GM18873 (cell line): ENCODE measurements at regions not wholly inside any gene's neighbourhood (a gene's known extent, or its start where the extent isn't known, plus 50 kb on each side); places are given as distances from the start of the nearest gene placed in this dataset.

Experiments
- ATAC-seq: cut with Tn5 transposase; IDR thresholded peaks from one replicate; pipeline ENCODE4 v1.9.1; 2021; ENCODE audit warnings: mild to moderate bottlenecking, moderate library complexity, moderate number of reproducible peaks; ENCODE audit not compliant: unreplicated experiment, low FRiP score

- ATAC-seq = no peak
Observed at GRCh38 chr17:14699574-14700185, 398.8 kb downstream of the HS3ST3B1 start.

DNA sequence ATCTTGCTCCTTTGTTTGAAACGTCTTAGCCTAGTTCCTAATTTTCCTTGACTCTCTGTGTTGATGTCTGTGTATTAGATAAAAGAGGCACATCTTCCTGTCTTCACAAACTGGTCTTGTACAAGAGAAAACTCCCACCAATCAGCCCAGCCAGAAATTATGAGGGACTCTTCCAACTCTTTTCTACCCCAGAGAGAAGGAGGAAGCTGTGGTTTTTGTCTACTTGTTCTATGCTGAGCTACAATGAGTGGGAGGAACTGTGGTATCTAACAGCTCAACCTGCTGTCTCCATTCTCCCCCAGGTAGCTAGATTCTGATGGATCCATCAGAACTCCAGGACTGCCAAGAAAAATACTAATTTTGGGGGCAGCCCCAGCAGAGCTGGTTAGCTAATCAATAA lies 392.5 kb downstream of the HS3ST3B1 start:
- ATAC-seq = no peak

- ATAC-seq = no peak
Observed at GRCh38 chr17:14690704-14691103, 389.8 kb downstream of the HS3ST3B1 start.

- no peak for ATAC-seq
Observed at GRCh38 chr17:14688134-14688533, 387.3 kb downstream of the HS3ST3B1 start.

DNA sequence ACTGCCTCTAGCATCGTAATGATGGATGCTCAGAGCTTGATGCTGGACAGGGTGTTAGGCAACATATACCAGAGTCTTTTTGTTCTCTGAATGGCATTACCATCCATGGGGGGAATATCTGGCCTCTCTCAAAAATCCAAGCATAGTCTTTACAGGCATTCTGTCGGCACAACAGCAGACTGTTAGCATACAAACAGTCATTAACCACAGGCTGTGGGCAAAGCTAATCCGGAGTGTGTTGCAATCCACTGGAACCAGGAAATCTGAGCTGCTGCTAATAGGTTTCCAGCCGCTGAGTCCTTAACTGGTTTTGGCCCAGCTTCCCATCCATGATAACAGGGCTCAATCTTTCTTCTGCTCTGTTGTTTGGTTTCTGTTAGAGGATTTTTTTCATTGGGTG lies 371.9 kb downstream of the HS3ST3B1 start:
- no peak for ATAC-seq

DNA sequence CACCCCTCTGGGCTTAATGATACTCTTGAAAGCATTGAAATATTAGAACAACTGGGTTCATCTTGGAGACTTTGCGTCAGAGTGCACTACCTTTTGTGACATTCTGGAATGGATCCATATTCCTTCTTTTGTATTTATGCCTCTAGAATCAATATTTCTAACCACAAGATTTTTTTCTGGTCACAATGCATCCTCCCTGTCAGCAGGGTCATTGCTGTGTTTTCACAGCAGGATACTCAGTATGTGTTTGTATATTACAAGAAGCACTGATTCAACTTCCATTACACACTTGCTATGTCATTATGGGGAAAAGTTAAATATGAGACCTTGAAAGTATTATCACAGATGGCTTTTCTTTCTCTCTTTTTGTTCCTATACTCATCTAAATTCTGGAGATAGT lies 370.0 kb downstream of the HS3ST3B1 start:
- no peak for ATAC-seq

- no peak for ATAC-seq
Observed at GRCh38 chr17:14664511-14664910, 363.6 kb downstream of the HS3ST3B1 start.

- no peak for ATAC-seq
Observed at GRCh38 chr17:14641117-14641516, 340.2 kb downstream of the HS3ST3B1 start.

GRCh38 chr17:14637260-14637659 lies 336.4 kb downstream of the HS3ST3B1 start:
- ATAC-seq = no peak

GRCh38 chr17:14630621-14631020 lies 329.7 kb downstream of the HS3ST3B1 start:
- ATAC-seq = no peak

DNA sequence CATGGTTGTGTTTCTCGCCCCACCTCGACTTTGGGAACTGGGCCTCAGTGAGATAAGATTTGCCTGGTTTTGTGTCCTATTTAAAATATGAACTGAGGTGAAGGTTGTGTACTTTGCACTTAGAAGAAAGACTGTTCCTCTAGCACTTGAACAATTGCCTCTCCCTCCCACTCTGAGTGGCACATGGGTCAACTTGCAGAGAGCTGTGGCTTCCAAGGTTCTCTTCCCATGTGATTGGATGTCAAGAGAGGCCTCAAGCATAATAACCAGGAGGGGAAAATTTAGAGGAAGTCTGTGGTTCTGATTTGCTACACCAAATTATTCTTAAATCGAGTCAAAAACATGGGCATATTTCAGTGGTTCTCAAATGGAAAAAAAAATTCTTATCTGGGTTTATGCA lies 329.2 kb downstream of the HS3ST3B1 start:
- ATAC-seq = no peak

DNA sequence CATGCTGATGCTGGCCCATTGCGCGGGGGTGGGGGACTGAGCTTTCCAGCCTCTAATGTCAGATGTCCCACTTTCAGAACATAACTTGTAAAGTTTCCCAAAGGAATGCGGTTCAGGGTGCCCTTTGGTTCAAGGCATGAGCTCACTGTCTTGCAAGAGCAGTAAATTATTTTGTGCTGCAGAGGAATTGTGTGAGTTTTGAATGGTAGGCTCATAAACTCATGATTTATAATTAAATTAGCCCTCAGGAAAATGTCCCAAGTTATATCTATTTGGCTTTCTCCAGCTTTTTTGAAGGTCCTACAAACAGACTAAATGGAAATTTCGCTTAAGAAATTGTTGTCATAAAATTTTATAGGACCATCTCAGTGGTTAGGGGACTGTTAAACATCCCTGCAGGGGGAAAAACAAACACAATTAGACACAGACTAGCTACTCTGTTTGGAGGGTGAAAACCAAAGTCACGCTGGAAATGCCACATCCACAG lies 321.8 kb downstream of the HS3ST3B1 start:
- no peak for ATAC-seq

DNA sequence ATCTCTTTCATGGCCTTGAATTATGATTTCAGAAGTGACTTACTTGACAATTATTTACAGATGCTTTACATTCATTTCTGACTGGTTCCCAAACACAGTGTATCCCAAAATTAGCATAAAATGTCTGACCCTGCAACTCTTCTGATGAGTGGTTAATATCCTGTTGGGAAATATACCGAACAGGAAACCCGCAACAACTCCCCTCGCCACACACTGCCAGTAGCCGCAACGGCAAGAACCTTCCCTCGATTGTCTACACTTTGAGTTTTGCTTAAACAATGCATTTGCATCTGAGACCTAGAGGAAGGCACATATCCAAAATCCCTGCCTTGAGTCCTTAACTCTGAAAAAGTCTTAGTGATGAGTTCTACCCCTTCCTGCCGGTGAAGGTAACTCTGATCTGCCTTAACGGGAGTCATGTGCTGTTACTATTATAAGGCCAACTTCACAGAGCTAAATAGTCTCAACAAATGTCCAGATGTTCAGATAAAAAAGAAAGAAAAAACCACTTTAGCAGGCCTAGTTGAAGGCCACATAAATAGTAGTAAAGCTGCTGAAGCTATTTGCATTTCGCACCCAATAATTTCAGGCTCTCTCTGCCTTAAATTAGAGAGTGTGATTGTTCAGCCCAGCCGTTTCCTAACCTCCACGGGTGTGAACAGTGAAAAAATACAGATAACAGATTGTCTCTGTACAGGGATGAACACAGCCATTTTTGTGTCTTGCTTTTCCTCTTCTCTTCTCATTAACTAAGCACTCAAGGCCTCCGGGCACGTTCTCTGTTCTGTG lies 321.1 kb downstream of the HS3ST3B1 start:
- no peak for ATAC-seq

DNA sequence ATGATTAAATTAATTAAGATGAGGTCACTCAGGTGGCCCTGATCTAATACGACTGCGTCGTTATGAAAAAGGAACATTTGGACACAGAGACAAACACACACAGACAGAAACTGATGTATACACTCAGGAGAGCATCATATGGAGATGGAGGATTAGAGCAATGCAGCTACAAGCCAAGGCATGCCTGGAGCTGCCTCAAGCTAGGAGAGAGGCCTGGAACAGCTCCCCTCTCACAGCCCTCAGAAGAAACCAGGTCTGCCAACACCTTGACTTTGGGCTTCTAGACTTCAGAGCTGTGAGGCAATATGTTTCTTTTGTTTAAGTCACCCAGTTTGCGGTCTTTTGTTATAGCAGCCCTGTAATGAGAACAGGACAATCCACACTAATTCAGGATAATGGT lies 318.9 kb downstream of the HS3ST3B1 start:
- ATAC-seq = no peak

DNA sequence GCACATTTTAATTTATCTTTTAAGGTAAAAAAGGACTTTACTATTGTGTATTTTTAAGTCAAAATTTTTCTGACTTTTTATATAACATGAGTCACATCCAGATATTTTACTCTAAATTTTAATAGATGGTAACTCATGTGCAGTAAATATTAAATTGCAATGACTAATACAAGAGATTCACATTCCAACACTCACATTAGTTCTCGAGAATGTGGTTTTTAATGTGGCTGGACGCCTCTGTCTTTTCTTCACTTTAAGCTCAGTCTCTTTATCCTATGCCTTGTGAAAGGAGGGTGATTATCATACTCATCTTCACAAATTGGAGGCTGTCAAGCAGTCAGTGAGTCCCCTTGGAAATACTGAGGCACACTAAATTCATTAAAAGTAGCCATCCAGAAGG lies 315.6 kb downstream of the HS3ST3B1 start:
- ATAC-seq = no peak

- ATAC-seq = no peak
Observed at GRCh38 chr17:14605267-14605599, 304.4 kb downstream of the HS3ST3B1 start.

- ATAC-seq = no peak
Observed at GRCh38 chr17:14604591-14605266, 303.8 kb downstream of the HS3ST3B1 start.

DNA sequence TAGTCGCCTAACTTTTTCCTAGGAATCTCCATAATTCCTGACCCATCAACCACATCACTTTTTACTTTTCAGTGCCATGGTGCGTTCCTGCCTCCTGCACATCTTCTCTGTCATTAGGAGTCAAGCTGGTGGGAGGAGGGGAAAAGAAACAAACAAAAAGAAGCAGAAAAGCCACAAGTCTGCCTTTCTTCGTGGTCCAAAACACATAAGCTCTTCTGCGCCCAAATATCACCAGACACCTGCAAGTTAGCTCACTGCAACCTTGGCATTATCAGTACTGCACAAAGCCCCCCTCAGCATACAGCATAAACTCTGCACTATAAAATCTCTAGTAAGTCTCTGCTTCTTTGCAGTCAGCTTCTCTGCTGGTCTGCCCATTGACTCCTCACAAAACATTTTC lies 295.3 kb downstream of the HS3ST3B1 start:
- ATAC-seq = no peak

GRCh38 chr17:14595656-14596055 lies 294.8 kb downstream of the HS3ST3B1 start:
- no peak for ATAC-seq

GRCh38 chr17:14594690-14595089 lies 293.8 kb downstream of the HS3ST3B1 start:
- no peak for ATAC-seq

- ATAC-seq = no peak
Observed at GRCh38 chr17:14593956-14594355, 293.1 kb downstream of the HS3ST3B1 start.
